ENCODE measurements at regions not wholly inside any gene's neighbourhood (a gene's known extent, or its start where the extent isn't known, plus 50 kb on each side); places are given as distances from the start of the nearest gene placed in this dataset.

DNA sequence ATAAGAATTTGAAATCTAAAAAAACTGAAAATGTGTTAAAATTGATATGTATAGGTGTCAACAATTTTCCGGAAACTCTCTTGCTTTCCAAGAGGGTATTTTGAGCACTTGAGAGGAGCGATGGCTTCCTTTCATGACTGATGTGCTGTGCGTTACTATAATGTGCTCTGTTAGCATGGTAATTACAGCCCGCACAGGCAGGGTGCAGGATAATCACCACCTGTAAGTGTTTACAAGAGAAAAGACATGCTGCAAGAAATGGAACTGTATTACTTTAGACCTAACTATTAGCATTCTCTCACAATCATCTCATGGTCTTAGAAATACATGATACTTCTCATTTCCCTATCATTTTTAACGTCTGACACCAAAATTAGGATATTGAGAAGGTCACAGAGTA, 92.4 kb upstream of the ADARB2 start:
- TF ChIP-seq, protein P1, sequence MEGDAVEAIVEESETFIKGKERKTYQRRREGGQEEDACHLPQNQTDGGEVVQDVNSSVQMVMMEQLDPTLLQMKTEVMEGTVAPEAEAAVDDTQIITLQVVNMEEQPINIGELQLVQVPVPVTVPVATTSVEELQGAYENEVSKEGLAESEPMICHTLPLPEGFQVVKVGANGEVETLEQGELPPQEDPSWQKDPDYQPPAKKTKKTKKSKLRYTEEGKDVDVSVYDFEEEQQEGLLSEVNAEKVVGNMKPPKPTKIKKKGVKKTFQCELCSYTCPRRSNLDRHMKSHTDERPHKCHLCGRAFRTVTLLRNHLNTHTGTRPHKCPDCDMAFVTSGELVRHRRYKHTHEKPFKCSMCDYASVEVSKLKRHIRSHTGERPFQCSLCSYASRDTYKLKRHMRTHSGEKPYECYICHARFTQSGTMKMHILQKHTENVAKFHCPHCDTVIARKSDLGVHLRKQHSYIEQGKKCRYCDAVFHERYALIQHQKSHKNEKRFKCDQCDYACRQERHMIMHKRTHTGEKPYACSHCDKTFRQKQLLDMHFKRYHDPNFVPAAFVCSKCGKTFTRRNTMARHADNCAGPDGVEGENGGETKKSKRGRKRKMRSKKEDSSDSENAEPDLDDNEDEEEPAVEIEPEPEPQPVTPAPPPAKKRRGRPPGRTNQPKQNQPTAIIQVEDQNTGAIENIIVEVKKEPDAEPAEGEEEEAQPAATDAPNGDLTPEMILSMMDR (conservative IDR thresholded peaks at IDR 0.05; ENCODE audit: low read length): no peak
- TF ChIP-seq EZH2phosphoT487 (IDR thresholded peaks at IDR 0.05; ENCODE audit: borderline replicate concordance, low read depth, low read length): no peak
